Upper lobe of left lung (tissue), 6 donors: ENCODE measurements at regions not wholly inside any gene's neighbourhood (a gene's known extent, or its start where the extent isn't known, plus 50 kb on each side); places are given as distances from the start of the nearest gene placed in this dataset.
A peak's percentile ranks its signal among the peaks of the same experiment; 100 is the strongest.

Experiments
- ATAC-seq, 2 donors: fragments of 200-7000 bp; cut with Tn5 transposase; one replicate each; pipeline ENCODE4 v1.9.1; 2022; ENCODE audit warnings: mild to moderate bottlenecking in 2 of 2, moderate library complexity in 2 of 2; ENCODE audit not compliant: low FRiP score in 2 of 2
- DNase-seq, 2 donors: peaks; one replicate each; pipeline ENCODE4 v3.0.0-alpha.2; 2019 to 2020
- H3K27ac ChIP-seq, 4 donors: fragments of 200-600 bp; sonication (generic); one replicate each; pipeline ENCODE4 v1.5.1; 2016 to 2019
- H3K27me3 ChIP-seq, 4 donors: fragments of 200-600 bp; sonication (generic); one replicate each; pipeline ENCODE4 v1.5.1; 2017 to 2019
- H3K36me3 ChIP-seq, 4 donors: fragments of 200-600 bp; sonication (generic); one replicate each; pipeline ENCODE4 v1.5.1; 2016 to 2019
- H3K4me1 ChIP-seq, 4 donors: fragments of 200-600 bp; sonication (generic); one replicate each; pipeline ENCODE4 v1.5.1; 2018 to 2019
- H3K4me3 ChIP-seq, 4 donors: fragments of 200-600 bp; sonication (generic); one replicate each; pipeline ENCODE4 v1.5.1; 2017 to 2019; ENCODE audit warnings: mild to moderate bottlenecking in 2 of 4, moderate library complexity in 1 of 4
- H3K9me3 ChIP-seq, 4 donors: fragments of 200-600 bp; sonication (generic); one replicate each; pipeline ENCODE4 v1.5.1; 2018 to 2019
- CTCF ChIP-seq, 6 experiments: fragments of 450-650 bp in 4 of 6; fragments of 200-600 bp in 2 of 6; sonication (generic) in 2 of 6; IDR thresholded peaks; one replicate each; pipeline ENCODE4 v1.5.1; 2016 to 2019; ENCODE audit warnings: antibody characterized with exemption in 6 of 6
- EP300 ChIP-seq, 4 donors: sonication (generic); formaldehyde crosslinking; IDR thresholded peaks; one replicate each; pipeline ENCODE4 v1.5.1; 2017; ENCODE audit warnings: antibody characterized with exemption in 4 of 4, control low read depth in 2 of 4
- POLR2A ChIP-seq, 4 donors: fragments of 450-650 bp; IDR thresholded peaks; one replicate each; pipeline ENCODE4 v1.5.1; 2016 to 2017; ENCODE audit warnings: antibody characterized with exemption in 4 of 4, mild to moderate bottlenecking in 2 of 4
- POLR2AphosphoS5 ChIP-seq, 2 donors: sonication (generic); formaldehyde crosslinking; IDR thresholded peaks; one replicate each; pipeline ENCODE4 v1.5.1; 2017; ENCODE audit warnings: antibody characterized with exemption in 2 of 2
- WGBS, 2 donors: methylation state at CpG; one replicate each; pipeline ENCODE4 v1.1.5; 2017 to 2018; 5-methylcytosine and 5-hydroxymethylcytosine counted together
- donor health status: DM: no; HTN: no; CAD: no; lungs with moderate emphysema.
- donor health status: DM: no; HTN: yes; CAD: no; lungs with severe emphysema.

- 87 to 89% methylated on average over 3 of the region's 3 CpGs for whole genome bisulfite sequencing, 2 donors
- ATAC-seq (no peak), DNase-seq (no peak)
- no peak overlapping the region for H3K27ac ChIP-seq
- no peaks in the 10 kb centered on the region for H3K4me1 ChIP-seq
- no peak overlapping the region for H3K4me3 ChIP-seq
- H3K9me3 ChIP-seq, result no peaks in the 10 kb centered on the region
- no peak for TF ChIP-seq EP300 (IDR thresholded peaks at IDR 0.05)
- TF ChIP-seq POLR2AphosphoS5 (IDR thresholded peaks at IDR 0.05), result no peak
- TF ChIP-seq CTCF (IDR thresholded peaks at IDR 0.05), result no peak
- no peak for TF ChIP-seq POLR2A (IDR thresholded peaks at IDR 0.05)
- no peaks in the 10 kb centered on the region for H3K27me3 ChIP-seq
- no peaks in the 10 kb centered on the region for H3K36me3 ChIP-seq
Measured at GRCh38 chr4:125042041-125042440, 272.7 kb upstream of the FAT4 start.

GRCh38 chr4:125041372-125041930 is 273.3 kb upstream of the FAT4 start:
- TF ChIP-seq POLR2AphosphoS5 (IDR thresholded peaks at IDR 0.05), result no peak
- no peak for TF ChIP-seq POLR2A (IDR thresholded peaks at IDR 0.05)
- no peak for TF ChIP-seq CTCF (IDR thresholded peaks at IDR 0.05)
- TF ChIP-seq EP300 (IDR thresholded peaks at IDR 0.05), result no peak
- no peak for DNase-seq
- no peaks in the 10 kb centered on the region for H3K9me3 ChIP-seq
- no peak for ATAC-seq
- no peaks in the 10 kb centered on the region for H3K27me3 ChIP-seq
- no peak overlapping the region for H3K27ac ChIP-seq
- no peak overlapping the region for H3K4me3 ChIP-seq
- no peaks in the 10 kb centered on the region for H3K36me3 ChIP-seq
- H3K4me1 ChIP-seq, result no peaks in the 10 kb centered on the region
- 40 to 63% methylated on average over 3 of the region's 3 CpGs for WGBS, 2 donors

GRCh38 chr4:125039550-125039949 is 275.2 kb upstream of the FAT4 start:
- H3K4me1 ChIP-seq, result no peaks in the 10 kb centered on the region
- DNase-seq (no peak), ATAC-seq (no peak)
- no peaks in the 10 kb centered on the region for H3K27me3 ChIP-seq
- no peaks in the 10 kb centered on the region for H3K36me3 ChIP-seq
- no peaks in the 10 kb centered on the region for H3K9me3 ChIP-seq
- TF ChIP-seq EP300 (IDR thresholded peaks at IDR 0.05), result no peak
- no peak for TF ChIP-seq CTCF (IDR thresholded peaks at IDR 0.05)
- TF ChIP-seq POLR2AphosphoS5 (IDR thresholded peaks at IDR 0.05), result no peak
- no peak for TF ChIP-seq POLR2A (IDR thresholded peaks at IDR 0.05)
- H3K27ac ChIP-seq, result no peak overlapping the region
- 64 to 71% methylated on average over 5 of the region's 5 CpGs for WGBS, 2 donors
- no peak overlapping the region for H3K4me3 ChIP-seq

- TF ChIP-seq POLR2A (IDR thresholded peaks at IDR 0.05), result no peak
- no peak for TF ChIP-seq CTCF (IDR thresholded peaks at IDR 0.05)
- peak in 1 of 2 donors; percentile 37 for TF ChIP-seq POLR2AphosphoS5 (IDR thresholded peaks at IDR 0.05)
- peak in 3 of 4 donors; percentile 15 to 98 (median 33) for TF ChIP-seq EP300 (IDR thresholded peaks at IDR 0.05)
- ATAC-seq (peak in 1 of 2 donors; percentile 51), DNase-seq (peak in 1 of 2 donors; percentile 25)
- Histone ChIP-seq H3K36me3 (no peaks in the 10 kb centered on the region), H3K27me3 (no peaks in the 10 kb centered on the region), H3K4me1 (no peaks in the 10 kb centered on the region), H3K27ac (no peak overlapping the region), H3K4me3 (no peak overlapping the region), H3K9me3 (peaks cover 0 to 5% (median 2%) of the 10 kb centered on the region in 4 donors)
- 56 to 73% methylated on average over 6 of the region's 6 CpGs for WGBS, 2 donors
Measured at GRCh38 chr4:125022855-125023501, 291.8 kb upstream of the FAT4 start.

GRCh38 chr4:125021189-125021588 is 293.6 kb upstream of the FAT4 start:
- ATAC-seq, result no peak
- Histone ChIP-seq H3K27me3 (no peaks in the 10 kb centered on the region), H3K36me3 (no peaks in the 10 kb centered on the region), H3K4me3 (no peak overlapping the region), H3K27ac (peak overlapping the region in 1 of 4 donors; percentile 20), H3K9me3 (peaks cover 0 to 5% (median 2%) of the 10 kb centered on the region in 4 donors), H3K4me1 (no peaks in the 10 kb centered on the region)
- no peak for TF ChIP-seq CTCF (IDR thresholded peaks at IDR 0.05)
- TF ChIP-seq EP300 (IDR thresholded peaks at IDR 0.05), result no peak
- TF ChIP-seq POLR2A (IDR thresholded peaks at IDR 0.05), result no peak
- TF ChIP-seq POLR2AphosphoS5 (IDR thresholded peaks at IDR 0.05), result no peak
- WGBS, 2 donors, result 38 to 39% methylated on average over 1 of the region's 1 CpG
- DNase-seq, result no peak
